Hepatocyte (in vitro differentiated cells): ENCODE measurements at regions not wholly inside any gene's neighbourhood (a gene's known extent, or its start where the extent isn't known, plus 50 kb on each side); places are given as distances from the start of the nearest gene placed in this dataset.

Source experiments
- EZH2 ChIP-seq: fragments of 200-600 bp; sonication (generic); IDR thresholded peaks from 2 replicates; pipeline ENCODE4 v1.6.1; 2016; ENCODE audit warnings: antibody characterized with exemption, mild to moderate bottlenecking, borderline replicate concordance
- TF ChIP-seq, protein P1 (sequence below): fragments of 200-600 bp; sonication (generic); IDR thresholded peaks from 2 replicates; pipeline ENCODE4 v1.5.1; 2016; ENCODE audit warnings: antibody characterized with exemption, mild to moderate bottlenecking; ENCODE audit not compliant: poor library complexity

DNA sequence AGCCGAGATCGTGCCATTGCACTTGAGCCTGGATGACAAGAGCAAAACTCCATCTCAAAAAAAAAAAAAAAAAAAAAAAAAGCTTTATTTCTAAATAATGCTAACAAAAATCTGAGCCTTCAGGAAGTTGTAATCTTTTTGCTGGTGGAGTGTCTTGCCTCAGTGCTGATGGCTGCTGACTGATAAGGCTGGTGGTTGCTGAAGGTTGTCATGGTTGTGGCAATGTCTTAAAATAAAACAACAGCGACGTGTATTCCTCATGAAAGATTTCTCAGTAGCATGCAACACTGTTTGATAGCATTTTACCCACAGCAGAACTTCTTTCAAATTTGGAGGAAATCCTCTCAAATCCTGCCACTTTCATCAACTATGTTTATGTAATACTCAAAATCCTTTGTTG is 77.4 kb upstream of the PTPRG start:
- TF ChIP-seq, protein P1, sequence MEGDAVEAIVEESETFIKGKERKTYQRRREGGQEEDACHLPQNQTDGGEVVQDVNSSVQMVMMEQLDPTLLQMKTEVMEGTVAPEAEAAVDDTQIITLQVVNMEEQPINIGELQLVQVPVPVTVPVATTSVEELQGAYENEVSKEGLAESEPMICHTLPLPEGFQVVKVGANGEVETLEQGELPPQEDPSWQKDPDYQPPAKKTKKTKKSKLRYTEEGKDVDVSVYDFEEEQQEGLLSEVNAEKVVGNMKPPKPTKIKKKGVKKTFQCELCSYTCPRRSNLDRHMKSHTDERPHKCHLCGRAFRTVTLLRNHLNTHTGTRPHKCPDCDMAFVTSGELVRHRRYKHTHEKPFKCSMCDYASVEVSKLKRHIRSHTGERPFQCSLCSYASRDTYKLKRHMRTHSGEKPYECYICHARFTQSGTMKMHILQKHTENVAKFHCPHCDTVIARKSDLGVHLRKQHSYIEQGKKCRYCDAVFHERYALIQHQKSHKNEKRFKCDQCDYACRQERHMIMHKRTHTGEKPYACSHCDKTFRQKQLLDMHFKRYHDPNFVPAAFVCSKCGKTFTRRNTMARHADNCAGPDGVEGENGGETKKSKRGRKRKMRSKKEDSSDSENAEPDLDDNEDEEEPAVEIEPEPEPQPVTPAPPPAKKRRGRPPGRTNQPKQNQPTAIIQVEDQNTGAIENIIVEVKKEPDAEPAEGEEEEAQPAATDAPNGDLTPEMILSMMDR: no peak
- TF ChIP-seq EZH2: no peak
